ENCODE measurements at regions not wholly inside any gene's neighbourhood (a gene's known extent, or its start where the extent isn't known, plus 50 kb on each side); places are given as distances from the start of the nearest gene placed in this dataset.

DNA sequence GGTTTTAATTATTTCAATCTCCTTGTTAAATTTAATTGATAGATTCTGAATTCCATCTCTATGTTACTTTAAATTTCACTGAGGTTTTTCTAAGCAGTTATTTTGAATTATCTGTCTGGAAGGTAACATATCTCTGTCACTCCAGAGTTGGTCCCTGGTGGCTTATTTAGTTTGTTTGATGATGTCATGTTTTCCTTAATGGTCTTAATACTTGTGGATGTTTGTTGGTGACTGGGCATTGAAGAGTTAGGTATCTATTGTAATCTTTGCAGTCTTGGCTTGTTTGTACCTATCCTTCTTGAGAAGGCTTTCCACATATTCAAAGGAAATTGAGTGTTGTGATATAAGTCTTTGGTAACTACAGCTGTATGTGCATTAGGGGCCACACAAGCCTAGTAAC lies 810.0 kb upstream of the NEGR1 start:
- Mint-ChIP-seq H3K4me1 (ENCODE audit: low read depth) (no peaks in the 10 kb centered on the region), H3K4me3 (no peak overlapping the region), H3K36me3 (ENCODE audit: low read depth) (no peaks in the 10 kb centered on the region), H3K27ac (no peak overlapping the region), H3K9me3 (peaks cover 7% of the 10 kb centered on the region), H3K27me3 (no peaks in the 10 kb centered on the region)
- TF ChIP-seq, protein P1, sequence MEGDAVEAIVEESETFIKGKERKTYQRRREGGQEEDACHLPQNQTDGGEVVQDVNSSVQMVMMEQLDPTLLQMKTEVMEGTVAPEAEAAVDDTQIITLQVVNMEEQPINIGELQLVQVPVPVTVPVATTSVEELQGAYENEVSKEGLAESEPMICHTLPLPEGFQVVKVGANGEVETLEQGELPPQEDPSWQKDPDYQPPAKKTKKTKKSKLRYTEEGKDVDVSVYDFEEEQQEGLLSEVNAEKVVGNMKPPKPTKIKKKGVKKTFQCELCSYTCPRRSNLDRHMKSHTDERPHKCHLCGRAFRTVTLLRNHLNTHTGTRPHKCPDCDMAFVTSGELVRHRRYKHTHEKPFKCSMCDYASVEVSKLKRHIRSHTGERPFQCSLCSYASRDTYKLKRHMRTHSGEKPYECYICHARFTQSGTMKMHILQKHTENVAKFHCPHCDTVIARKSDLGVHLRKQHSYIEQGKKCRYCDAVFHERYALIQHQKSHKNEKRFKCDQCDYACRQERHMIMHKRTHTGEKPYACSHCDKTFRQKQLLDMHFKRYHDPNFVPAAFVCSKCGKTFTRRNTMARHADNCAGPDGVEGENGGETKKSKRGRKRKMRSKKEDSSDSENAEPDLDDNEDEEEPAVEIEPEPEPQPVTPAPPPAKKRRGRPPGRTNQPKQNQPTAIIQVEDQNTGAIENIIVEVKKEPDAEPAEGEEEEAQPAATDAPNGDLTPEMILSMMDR (IDR thresholded peaks at IDR 0.05): no peak
- ChIA-PET CTCF (no interaction called here), POLR2A (no interaction called here)
- intact Hi-C loops (cut with micrococcal nuclease): no loop called here
- DNase-seq: no peak
- ATAC-seq: no peak

DNA sequence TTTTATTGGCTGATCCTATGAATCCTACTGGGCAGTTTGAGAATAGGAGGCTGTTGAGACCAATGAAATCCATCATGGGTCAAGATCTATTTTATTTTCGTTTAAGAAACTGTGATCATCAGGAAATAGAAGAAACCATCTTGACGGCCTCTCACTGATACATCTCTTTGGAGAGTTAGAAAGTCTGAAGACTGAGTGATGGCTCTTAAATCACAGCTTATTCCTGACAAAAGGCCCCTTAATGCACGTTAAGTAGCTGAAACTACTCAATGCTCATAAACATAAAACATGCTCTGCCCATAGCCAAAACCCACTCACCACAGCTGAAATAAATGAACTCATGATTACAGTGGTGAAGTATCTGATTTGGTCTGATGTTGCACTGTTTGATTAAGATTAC lies 784.5 kb upstream of the NEGR1 start:
- Mint-ChIP-seq H3K27ac (no peak overlapping the region), H3K9me3 (peaks cover 5% of the 10 kb centered on the region), H3K27me3 (no peaks in the 10 kb centered on the region), H3K4me1 (ENCODE audit: low read depth) (no peaks in the 10 kb centered on the region), H3K36me3 (ENCODE audit: low read depth) (no peaks in the 10 kb centered on the region), H3K4me3 (no peak overlapping the region)
- CTCF ChIA-PET: no interaction called here
- DNase-seq: no peak
- intact Hi-C loops (cut with micrococcal nuclease): no loop called here
- POLR2A ChIA-PET: no interaction called here
- TF ChIP-seq, protein P1 (IDR thresholded peaks at IDR 0.05): no peak
- ATAC-seq: no peak

GRCh38 chr1:73065339-73066041 lies 783.2 kb upstream of the NEGR1 start:
- Mint-ChIP-seq H3K4me1 (ENCODE audit: low read depth) (no peaks in the 10 kb centered on the region), H3K4me3 (no peak overlapping the region), H3K36me3 (ENCODE audit: low read depth) (no peaks in the 10 kb centered on the region), H3K27me3 (no peaks in the 10 kb centered on the region), H3K27ac (no peak overlapping the region), H3K9me3 (peaks cover 8% of the 10 kb centered on the region)
- DNase-seq (no peak), ATAC-seq (no peak)
- POLR2A ChIA-PET: interaction anchor here (0.6 kb wide), 1 partner anchor 206 kb away, joined by 3 read pairs; no protein-coding TSS in a partner anchor
- intact Hi-C loops (cut with micrococcal nuclease): no loop called here
- TF ChIP-seq, protein P1 (IDR thresholded peaks at IDR 0.05): no peak
- CTCF ChIA-PET: no interaction called here

GRCh38 chr1:73056826-73057225 lies 774.5 kb upstream of the NEGR1 start:
- ChIA-PET CTCF (no interaction called here), POLR2A (no interaction called here)
- intact Hi-C loops (cut with micrococcal nuclease): no loop called here
- no peak overlapping the region for H3K4me3 Mint-ChIP-seq
- H3K27ac Mint-ChIP-seq: no peak overlapping the region
- H3K9me3 Mint-ChIP-seq: peaks cover 15% of the 10 kb centered on the region
- no peaks in the 10 kb centered on the region for H3K36me3 Mint-ChIP-seq (ENCODE audit: low read depth)
- TF ChIP-seq, protein P1 (IDR thresholded peaks at IDR 0.05): no peak
- DNase-seq: no peak
- ATAC-seq: no peak
- no peaks in the 10 kb centered on the region for H3K27me3 Mint-ChIP-seq
- no peaks in the 10 kb centered on the region for H3K4me1 Mint-ChIP-seq (ENCODE audit: low read depth)

DNA sequence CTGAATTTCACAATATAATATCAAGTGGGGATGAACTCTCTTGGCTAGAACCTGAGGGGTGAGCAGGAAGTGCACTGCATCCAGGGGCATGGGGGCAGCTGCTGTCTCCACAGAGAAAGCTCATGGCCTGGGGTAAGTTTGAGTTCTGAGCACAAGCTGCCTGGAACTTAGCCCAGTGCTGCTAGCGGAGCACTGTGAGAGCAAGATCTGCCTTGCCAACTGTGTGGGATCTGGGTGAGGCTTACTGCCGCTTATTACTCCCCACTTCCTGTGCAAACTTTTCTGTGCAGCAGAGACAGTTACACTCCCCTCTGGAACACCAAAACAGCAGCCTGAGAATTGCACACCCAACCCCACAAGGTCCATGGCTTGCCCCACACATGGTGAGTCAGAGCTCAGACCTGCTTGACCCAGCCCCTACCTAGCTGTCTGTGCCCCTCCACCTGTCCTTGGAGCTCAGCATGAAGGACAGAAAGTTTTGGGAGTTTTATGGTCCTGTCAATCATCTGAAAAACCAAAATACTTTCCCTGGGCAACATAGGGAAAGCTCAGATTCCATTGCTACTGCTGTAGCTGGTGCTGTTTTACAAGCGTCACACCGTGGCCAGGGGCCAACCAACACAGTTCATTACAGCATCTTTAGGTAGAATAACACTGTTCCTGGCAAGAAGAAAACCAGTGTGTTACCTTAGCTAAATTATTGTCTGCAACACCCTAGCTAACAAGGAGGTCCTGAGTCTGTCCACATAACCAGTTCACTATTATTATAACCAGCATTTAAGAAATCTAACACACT lies 762.1 kb upstream of the NEGR1 start:
- ATAC-seq (no peak), DNase-seq (no peak)
- no peaks in the 10 kb centered on the region for H3K4me1 Mint-ChIP-seq (ENCODE audit: low read depth)
- peaks cover 10% of the 10 kb centered on the region for H3K9me3 Mint-ChIP-seq
- H3K36me3 Mint-ChIP-seq (ENCODE audit: low read depth): no peaks in the 10 kb centered on the region
- no peak overlapping the region for H3K27ac Mint-ChIP-seq
- H3K27me3 Mint-ChIP-seq: no peaks in the 10 kb centered on the region
- no peak overlapping the region for H3K4me3 Mint-ChIP-seq
- TF ChIP-seq, protein P1 (IDR thresholded peaks at IDR 0.05): no peak
- ChIA-PET CTCF (no interaction called here), POLR2A (no interaction called here)
- intact Hi-C loops (cut with micrococcal nuclease): no loop called here

Measured in activated CD8-positive, alpha-beta T cell treated with anti-CD3 and anti-CD28 coated beads for 36 hours (primary cell).